Tibial nerve (tissue), 4 donors: ENCODE measurements at regions not wholly inside any gene's neighbourhood (a gene's known extent, or its start where the extent isn't known, plus 50 kb on each side); places are given as distances from the start of the nearest gene placed in this dataset.

ENCODE experiments used
- CTCF ChIP-seq, 5 experiments: fragments of 200-600 bp in 3 of 5; fragments of 450-650 bp in 2 of 5; sonication (generic) in 3 of 5; IDR thresholded peaks; one replicate each; pipeline ENCODE4 v1.5.1; 2016 to 2019; ENCODE audit warnings: antibody characterized with exemption in 5 of 5, mild to moderate bottlenecking in 3 of 5, moderate library complexity in 2 of 5
- EP300 ChIP-seq, 2 donors: sonication (generic); formaldehyde crosslinking; IDR thresholded peaks; one replicate each; pipeline ENCODE4 v1.6.1; 2017; ENCODE audit warnings: antibody characterized with exemption in 2 of 2, mild to moderate bottlenecking in 1 of 2

GRCh38 chr14:101047326-101047725 lies 143.8 kb upstream of the RTL1 start:
- no peak for TF ChIP-seq CTCF (IDR thresholded peaks at IDR 0.05)
- no peak for TF ChIP-seq EP300 (IDR thresholded peaks at IDR 0.05)
